ENCODE measurements at regions not wholly inside any gene's neighbourhood (a gene's known extent, or its start where the extent isn't known, plus 50 kb on each side); places are given as distances from the start of the nearest gene placed in this dataset.

- TF ChIP-seq CTCF (IDR thresholded peaks at IDR 0.05) = no peak
- no peak for TF ChIP-seq POLR2A (IDR thresholded peaks at IDR 0.05)
Observed at GRCh38 chr5:96043446-96043845, 81.8 kb upstream of the ELL2 start.
